ENCODE measurements at regions not wholly inside any gene's neighbourhood (a gene's known extent, or its start where the extent isn't known, plus 50 kb on each side); places are given as distances from the start of the nearest gene placed in this dataset.
"Not testable (repeated sequence)": the region's sequence is repeated elsewhere in the genome, so short reads cannot be mapped to it uniquely, and the experiment has no call there.

DNA sequence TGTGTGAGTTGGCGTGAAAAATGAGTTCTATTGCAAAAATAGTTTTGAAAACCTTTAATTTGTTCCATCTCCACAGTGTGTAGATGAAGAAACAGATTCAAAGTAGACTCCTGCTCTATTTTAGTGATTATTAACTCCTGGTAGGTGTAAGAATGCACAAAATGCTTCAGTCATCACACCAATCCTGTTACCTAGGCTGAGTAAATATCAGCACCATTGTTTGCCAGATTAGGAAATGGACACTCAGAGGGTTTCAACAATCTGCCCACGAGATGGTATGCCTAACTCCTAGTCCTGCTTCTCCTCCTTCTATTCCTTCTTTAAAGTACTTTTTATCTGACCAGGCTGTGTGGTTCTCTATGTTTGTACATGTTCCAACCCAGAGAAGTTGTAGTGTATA is 108.9 kb upstream of the AHI1 start:
- no peak for DNase-seq

DNA sequence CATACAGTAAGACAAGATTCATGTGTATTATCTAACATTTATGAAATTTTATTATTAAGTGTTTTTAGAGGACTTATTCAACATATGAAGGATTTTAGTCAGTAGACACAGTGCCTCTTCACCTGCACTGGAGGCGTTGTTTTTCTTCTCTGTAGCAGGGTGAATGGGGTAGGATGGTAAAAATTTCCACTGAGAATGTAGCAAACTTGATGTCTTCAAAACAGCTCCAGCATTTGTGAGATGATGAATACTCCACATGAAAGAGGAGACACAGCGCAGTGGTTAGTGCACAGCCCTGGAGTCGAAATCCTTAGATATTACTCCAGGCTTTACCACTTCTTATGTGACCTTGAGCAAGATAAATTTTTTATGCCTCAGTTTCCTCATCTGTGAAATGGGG is 110.5 kb upstream of the AHI1 start:
- DNase-seq = no peak

DNA sequence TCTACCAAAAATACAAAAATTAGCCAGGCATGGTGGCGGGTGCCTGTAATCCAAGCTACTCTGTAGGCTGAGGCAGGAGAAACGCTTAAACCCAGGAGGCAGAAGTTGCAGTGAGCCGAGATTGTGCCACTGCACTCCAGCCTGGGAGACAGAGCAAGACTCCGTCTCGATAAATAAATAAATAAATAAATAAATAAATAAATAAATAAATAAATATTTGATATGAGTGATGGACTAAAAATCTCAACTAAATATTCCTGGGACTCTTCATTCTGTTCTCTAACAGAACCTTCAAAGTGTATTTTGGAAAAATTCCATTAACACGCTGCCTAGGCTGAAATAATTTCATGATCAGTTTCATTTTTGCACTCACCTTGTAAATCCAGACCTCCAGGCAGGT is 112.7 kb upstream of the AHI1 start:
- DNase-seq = not testable (repeated sequence)

DNA sequence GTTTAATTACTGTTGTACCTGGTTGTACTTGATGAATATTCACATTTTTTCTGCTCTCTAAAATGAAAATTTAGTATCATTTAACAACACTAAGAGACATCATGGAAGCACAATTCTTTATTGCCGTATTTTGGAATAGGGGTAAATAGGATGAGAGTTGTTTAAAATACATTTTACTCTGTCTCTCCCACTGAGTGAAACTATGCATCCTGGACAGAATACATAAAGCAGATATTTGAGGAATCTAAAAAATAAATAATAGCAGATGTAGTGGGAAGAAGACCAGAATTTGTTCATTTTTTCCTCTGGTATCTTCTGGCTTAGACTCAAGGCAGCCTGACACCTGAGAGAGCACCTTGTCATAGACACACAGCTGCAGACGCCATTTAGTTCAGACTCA is 119.1 kb upstream of the AHI1 start:
- no peak for DNase-seq

DNA sequence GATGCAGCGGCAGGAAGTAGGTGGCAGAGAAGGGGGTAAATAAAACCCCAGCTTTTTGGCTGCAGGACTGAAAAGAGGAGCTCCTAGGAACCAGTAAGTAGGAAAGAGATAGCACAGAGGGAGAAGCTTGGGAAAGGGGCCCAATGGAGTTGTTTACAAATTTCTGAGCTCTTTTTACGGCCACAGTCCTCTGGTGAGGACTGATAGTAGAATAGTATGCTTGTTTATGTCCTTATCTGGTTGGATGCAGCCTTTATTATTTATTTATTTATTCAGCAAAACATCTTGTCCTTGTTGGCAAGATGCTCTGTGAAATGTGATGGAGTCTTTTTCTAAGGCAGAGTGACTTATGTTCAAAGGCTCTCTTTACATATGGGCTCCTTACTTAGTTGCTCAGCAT is 119.7 kb upstream of the AHI1 start:
- DNase-seq = no peak

DNA sequence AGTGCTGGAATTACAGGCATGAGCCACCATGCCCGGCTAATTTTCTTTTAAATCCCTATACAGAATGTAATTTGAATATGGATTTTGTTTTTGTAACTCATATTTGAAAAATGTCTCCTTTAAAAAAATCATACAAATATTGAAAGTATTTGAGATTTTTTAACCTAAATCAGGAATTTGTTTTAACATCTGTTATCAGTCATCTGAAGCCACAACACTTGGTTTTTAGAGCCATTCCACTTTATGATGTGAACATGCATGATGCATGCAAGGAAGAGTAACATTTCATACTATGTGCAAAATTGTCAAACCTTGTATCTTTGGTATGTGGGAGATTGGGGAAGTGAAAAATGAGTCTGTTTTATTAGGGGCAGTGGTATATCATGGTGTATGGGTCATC is 124.5 kb upstream of the AHI1 start:
- DNase-seq = no peak

DNA sequence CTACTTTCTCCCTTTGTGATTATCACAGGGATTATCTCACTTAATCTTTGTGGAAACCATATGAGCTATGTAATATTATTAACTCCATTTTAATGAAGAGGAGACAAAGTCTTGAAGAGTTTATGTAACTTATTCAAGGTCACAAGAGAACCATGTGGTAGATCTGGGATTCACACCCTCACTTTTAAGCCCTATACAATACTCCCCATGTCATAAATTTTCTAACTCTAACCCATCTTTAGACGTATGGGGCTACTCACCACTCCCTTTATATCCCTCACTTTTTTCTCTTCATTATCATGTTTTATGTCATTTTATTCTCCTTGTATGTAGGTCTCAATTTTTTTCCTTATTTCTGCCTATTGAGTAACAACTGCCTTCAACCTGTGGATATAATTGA is 126.4 kb upstream of the AHI1 start:
- no peak for DNase-seq

DNA sequence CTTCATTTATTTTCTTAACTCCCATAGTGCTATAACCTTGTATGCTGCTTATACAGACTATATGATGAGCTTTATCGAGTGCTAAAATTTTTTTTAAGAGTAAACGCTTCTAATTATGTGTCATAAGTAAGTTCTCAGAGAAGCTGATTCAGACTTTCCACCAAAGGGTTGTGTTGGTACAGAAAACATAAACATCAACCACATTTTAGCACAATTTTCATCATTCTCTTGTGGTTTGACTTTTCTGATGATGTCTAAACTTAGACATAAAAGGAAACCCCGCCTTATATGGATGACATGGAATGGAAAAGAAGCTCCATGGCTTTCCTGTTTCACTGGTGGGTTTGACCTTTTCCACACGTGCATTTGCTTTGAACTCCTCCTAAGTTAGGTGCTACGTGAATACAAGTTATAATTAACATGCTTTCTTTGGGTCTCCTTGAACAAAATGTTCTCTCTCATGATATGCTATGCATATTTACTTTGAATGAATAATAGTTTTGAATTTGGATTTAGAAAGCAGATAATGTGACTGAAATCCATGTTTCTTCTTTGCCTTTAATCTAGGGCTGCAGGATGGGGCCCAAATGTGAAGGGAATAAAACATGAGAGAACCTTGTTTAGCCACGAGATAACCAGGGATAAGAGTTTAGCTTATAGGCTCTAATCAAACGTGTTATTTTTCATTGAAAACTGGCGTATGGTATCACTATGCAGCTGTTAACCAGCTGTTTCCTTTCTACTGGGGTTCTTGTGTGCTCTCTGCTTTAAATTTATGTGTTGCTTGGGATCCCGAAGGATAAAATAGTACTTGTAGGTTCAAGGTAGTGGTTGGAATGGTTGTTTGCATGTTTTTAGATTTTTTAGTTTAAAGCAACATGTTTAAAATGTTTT is 127.1 kb upstream of the AHI1 start:
- no peak for DNase-seq

DNA sequence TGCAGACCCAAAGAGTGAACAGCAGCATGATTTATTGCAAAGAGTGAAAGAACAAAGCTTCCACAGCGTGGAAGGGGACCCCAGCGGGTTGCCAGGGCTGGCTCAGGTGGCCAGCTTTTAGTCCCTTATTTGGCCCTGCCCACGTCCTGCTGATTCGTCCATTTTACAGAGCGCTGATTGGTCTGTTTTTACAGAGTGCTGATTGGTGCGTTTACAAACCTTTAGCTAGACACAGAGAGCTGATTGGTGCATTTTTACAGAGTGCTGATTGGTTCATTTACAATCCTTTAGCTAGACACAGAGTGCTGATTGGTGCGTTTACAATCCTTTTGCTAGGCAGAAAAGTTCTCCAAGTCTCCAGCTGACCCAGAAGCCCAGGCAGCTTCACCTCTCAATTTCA is 128.5 kb upstream of the AHI1 start:
- not testable (repeated sequence) for DNase-seq

DNA sequence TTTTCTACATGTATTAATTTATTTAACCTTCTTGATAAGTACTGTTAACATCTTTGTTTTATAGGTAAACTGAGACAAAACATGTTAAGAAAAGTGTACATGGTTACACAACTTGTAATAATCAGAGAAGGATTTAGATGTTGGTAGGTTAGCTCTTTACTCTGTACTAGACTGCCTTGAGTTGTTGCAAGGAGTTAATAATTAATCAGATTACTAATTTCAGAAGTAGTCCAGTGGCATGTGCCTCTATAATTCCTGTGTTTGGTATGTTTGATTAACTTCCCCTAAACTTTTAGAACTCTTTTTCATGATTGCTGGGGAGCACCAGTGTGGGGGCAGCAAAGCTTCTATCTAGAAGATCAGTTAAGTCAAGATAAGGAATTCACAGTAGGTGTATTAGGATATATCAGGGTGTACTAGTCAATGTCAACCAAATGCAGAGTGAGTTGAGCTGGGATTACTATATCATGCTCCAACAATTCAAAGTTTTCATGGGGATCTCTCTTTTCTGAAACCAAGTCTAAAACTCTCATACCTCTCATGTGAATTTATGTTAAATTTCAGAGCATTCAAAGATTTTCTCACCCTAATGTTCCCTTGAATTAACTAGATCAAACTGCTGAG is 129.7 kb upstream of the AHI1 start:
- DNase-seq = no peak

DNA sequence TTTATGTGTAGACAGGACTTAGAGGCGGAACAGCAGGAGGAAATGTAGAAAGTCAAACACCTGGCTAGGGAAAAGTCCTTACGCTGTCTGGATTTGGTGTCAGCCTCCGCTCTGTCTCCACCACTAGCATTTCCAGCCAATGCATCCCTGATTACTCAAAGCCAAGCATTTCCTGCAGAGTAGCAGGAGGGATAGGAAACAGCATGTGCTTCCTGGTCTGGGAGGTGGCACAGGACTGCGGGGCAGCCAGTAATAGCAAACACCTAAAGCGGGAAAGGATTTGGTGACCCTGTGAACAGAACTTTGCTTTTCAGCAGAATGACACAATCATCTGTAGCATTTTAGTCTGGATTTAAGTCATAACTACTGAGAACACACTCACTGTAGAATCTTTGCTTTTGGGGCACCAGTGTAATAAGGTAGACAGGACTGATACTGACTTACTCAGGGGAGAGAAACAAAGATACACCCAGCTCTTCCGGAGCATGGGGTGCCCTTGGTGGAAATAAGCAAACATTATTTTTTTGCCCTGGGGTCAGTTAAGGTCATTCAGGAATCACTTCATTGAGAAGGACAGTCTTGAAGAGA is 133.3 kb upstream of the AHI1 start:
- no peak for DNase-seq

DNA sequence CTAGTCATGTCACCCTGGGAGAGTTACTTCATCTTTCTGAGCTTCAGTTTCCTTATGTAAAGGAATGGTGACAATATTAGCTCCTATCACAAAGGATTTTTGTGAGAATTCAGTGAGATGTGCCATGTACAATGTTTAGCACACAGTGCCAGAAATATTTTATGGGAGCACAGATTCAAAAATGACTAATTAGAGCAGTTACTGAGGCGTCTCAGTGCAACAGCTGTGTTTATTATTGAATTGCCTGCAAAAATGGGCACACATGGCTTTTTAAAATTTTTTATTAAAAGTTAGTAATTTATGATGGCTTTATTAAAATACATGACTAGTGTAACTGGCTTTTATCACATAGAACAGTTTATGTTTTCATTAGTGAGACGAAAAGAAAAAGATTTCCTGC is 134.3 kb upstream of the AHI1 start:
- no peak for DNase-seq

DNA sequence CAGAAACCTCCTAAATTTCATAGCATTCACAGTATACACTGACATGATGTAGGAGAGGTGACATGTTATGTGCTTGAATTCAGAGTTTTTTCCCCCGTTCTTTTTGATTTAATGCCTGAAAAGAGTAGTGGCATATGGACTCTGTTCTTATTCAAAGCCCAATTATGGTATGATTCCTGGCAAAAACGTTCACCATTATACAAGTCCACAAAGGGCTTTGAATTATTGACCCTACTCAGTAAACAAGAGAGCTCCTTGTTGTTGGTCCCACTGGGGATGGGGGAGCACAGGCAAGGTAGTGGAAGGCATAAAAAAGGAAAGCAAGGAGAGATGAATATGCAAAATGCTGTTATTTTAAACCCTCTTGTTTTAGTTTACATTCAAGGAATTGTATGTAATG is 136.0 kb upstream of the AHI1 start:
- no peak for DNase-seq

DNA sequence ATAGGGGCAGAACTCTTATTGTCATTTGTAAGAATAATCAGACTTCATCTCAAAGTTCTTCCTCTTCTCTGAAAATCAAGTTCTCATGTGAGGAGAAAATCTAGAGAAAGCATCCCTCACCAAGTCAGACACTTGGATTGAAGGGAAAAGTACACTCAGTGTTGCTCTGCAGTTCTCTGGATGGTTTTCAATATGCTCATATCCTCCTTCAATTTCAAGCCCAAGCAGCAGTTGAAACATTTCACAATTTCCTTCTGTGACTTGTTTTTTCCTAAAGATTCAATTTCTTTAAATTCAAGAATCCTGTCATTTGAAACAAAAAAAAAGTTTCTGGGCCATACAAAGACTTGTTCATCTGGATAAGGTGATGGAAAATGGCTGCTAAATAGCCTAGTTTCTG is 140.2 kb upstream of the AHI1 start:
- no peak for DNase-seq

DNA sequence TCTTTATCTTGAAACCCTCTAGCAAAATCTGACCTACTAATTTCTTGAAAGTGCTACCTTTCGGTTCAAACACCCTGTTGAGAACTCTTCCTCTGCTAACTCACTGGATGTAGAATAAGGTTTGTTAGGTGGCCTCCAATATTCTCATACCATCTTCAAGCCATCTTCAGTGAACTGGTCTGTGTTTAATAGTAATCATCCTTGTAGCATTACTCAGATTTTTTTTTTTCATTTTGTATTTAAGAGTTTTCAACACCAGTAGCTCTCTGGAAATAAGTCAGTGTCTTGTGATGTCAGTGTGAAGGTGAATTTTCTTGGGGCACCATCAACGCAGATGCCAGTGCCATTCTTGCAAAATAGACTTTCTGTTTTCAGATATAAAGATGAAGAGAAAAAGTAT is 140.6 kb upstream of the AHI1 start:
- DNase-seq = no peak

DNA sequence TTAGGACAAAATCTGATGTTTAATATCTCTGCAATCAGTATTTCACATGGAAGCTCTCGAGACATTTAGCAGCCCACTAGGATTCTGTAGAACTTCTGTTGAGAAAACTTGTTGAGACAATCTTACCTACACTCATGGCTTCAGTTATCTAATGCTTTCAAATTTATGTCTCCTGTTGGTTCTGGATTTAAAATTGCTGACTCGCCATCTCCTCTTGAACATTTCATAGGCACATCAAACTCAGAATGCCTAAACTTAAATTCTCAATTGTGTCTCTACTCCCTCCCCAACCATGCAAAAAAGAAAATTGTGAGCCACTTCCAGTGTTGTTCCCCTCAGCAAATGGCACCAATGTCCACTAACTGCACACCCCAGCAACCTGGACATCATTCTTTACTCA is 142.5 kb upstream of the AHI1 start:
- no peak for DNase-seq

DNA sequence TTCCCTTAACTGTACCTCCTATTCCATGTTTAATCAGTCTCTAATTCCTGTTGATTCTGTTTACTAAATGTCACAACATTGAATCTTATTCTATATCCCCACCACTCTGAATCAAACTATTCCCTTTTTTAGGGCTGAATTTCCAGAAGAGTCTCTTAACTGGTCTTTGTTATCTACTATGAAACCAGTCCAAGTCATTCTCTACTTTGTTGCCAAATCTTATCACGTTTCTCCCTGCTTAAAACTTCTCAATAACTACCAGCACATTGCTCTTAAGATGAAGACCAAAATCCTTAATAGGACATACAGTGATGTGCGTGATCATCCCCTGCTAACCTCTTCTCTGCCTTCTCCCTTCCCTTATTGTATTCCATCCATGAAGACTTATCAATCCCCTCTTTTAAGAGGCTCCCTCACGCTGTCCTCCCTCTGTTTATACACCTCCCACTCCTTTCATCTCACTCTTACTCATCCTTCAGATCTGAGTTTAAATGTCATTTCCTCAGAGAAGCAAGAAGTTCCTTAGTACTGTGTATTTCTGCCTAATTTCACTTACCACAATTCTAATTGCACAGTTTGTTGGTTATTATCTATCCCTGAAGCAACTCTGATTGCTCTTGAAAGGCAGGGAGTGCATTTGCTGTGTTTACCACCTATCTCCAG is 143.0 kb upstream of the AHI1 start:
- DNase-seq = no peak

DNA sequence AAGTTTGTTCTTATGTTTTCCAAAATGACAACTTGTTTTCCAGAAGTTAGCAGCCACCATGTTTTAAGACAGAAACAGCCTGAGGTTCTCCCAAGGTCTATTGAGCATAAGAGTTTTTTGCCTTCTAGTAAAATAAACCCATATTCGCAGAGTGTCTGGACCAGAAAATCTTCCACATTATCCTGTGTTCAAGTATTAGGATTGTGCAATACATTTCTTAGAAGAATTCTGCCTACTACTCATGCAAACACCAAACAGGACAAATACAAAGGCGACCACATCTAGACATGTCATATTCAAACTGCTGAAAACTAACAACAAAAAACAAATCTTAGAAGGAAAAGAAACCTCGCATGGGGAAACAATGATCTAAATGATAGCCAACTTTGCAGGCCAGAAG is 145.4 kb upstream of the AHI1 start:
- DNase-seq = no peak

DNA sequence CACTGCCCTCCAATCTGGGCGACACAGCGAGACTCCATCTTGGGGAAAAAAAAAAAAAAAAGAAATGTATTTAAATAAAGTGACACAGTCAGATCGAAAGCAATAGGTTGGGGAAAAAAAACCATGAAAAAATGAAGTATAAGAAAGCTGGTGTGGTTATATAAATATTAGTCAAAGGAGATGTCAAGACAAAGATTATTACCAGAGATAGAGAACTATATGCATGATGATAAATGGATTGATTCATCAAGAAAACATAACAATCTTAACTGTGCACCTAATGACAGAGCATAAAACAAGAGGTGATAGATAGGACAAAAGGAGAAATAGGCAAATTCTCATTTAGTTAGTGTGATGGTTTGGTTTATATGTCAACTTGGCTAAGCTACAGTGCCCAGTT is 146.9 kb upstream of the AHI1 start:
- DNase-seq = no peak

DNA sequence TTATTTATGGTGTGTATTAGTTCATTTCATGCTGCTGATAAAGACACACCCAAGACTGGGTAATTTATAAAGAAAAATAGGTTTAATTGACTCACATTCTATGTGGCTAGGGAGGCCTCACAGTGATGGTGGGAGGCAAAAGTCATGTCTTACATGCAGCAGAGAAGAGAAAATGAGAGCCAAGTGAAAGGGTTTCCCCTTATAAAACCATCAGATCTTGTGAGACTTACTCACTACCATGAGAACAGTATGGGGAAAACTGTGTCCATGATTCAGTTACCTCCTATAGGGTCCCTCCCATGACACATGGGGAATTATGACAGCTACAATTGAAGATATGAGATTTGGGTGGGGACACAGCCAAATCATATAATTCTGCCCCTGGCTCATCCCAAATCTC is 150.0 kb upstream of the AHI1 start:
- no peak for DNase-seq

DNA sequence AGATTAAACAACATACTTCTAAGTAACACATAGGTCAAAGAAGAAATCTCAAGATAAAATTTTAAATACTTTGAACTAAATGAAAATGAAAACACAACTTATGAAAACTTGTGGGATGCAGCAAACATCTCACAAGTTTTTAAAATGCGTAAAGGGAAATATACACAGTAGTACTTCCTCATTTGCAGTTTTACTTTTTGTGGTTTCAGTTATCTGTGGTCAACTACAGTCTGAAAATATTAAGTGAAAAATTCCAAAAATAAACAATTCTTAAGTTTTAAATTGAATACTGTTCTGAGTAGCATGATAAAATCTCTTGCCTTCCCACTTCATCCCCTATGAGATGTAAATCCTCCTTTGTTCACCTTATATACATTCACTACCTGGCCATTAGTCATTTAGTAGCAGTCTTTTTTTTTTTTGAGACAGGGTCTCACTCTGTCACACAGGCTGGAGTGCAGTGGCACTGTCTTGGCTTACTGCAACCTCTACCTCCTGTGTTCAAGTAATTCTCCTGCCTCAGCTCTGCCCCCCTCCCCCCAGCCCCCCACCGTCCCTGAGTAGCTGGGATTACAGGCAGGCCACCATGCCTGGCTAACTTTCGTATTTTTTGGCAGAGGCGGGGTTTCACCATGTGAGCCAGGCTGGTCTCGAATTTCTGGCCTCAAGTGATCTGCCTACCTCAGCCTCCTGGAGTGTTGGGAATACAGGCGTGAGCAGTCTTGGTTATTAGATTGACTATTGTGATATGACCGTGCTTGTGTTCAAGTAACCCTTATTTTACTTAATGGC is 154.6 kb upstream of the AHI1 start:
- DNase-seq = no peak

DNA sequence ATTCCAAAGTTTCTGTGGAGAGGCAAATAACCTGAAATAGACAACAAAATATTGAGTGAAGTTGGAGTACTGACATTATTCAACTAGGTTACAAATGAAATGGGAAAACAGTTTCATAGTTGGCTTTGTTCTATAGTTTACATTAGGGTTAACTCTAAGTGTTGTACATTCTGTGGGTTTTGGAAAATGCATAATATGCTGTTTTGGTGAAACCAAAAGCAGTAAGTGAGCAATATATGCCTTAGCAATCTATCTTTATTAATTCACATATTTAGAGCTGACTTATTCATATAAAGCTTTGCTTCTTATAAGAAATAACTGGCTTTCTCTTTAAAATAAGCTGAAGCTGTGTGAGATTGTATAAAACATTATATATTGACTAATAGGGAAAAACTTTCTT is 157.5 kb upstream of the AHI1 start:
- DNase-seq = no peak

DNA sequence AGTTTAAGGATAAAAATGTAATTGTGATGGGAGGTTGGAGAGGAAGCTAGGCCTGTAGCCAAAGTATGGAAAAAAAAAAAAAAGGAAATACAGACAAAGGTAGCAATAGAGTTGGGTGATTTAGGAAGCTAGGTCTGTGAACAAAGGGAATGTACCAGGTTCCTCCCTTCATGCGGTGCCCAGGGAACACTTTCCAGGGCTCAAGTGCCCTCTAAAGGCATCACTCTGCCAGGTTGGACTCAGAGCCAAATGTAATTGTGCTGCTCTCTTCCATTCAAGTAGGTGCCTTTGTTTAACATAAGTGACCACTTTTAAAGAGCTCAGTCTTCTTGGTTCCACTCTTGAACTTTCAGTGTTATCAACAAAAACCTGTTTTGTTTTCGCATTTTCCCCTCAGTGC is 159.7 kb upstream of the AHI1 start:
- DNase-seq = no peak
